Left colon (tissue), 2 donors: ENCODE measurements at regions not wholly inside any gene's neighbourhood (a gene's known extent, or its start where the extent isn't known, plus 50 kb on each side); places are given as distances from the start of the nearest gene placed in this dataset.
"Not testable (repeated sequence)": the region's sequence is repeated elsewhere in the genome, so short reads cannot be mapped to it uniquely, and the experiment has no call there.

Experiments used
- ATAC-seq: fragments of 200-7000 bp; cut with Tn5 transposase; one replicate; pipeline ENCODE4 v1.9.1; 2020; ENCODE audit warnings: mild to moderate bottlenecking, moderate library complexity
- DNase-seq, 2 donors: peaks; one replicate each; pipeline ENCODE4 v3.0.0-alpha.2; 2020
- intact Hi-C, 2 donors: fragments of 100-400 bp; cut with DNase I in 1 of 2; cut with micrococcal nuclease in 1 of 2; formaldehyde crosslinking; loops; one replicate each; pipeline versions ENCODE4 v1.11.2 to v1.14.0; 2022; cut with DNase I, micrococcal nuclease
- donor health status: DM: no; HTN: no; CAD: no.
- donor health status: DM: yes; HTN: yes; CAD: no.

GRCh38 chr12:114852976-114853529, 169.1 kb upstream of the TBX3 start:
- intact Hi-C loops, result no loop called here
- DNase-seq (no peak), ATAC-seq (no peak)

DNA sequence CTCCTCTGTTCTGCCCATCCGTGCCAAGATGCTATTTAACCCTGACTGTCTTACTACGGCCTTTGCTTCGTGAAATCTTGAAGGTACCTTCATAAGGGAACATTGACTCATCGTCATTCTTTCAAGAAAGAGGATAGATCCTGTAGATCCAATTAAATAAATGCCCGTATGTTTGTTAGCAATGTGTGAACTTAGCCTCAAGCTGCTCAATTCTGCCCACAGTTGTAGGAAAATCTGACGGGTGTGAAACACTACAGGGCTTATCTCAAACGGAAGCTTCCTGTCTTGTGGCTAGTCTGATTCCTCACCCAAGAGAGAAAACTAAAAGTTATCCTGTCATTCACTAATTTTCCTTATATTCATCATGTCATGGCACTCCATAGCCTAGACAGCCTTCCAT, 168.0 kb upstream of the TBX3 start:
- DNase-seq (no peak), ATAC-seq (no peak)
- intact Hi-C loops, result no loop called here

GRCh38 chr12:114850661-114851275, 166.8 kb upstream of the TBX3 start:
- ATAC-seq, result no peak
- intact Hi-C loops, result no loop called here
- DNase-seq, result no peak

GRCh38 chr12:114848666-114849065, 164.7 kb upstream of the TBX3 start:
- DNase-seq (no peak), ATAC-seq (no peak)
- intact Hi-C loops, result no loop called here

DNA sequence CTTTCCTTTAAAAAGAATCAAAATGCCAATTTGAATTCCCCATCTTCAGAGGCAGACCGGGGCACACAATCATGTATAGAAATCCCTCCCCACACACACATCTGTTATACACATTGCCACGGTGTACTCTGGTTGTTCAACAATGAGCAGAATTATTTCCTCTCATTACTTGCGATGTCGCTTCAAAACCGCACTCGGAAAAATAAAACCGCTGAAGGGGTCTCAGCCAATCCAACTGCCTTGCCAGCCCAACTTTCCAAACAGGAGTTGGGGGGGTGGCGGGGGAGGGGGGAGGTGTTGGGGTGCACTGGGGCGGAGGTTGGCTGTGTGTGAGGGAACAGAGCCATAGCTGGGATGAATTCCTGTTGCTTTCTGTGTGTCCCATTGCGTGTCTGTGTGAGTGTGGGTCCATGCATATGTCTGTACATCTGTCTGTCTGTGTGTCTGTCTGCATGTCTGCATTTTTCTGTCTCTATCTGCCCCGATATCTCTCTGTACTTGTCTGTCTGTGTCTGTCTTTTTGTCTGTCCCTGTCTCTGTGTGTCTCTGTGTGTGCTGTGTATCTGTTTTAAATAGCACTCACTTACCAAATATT, 163.6 kb upstream of the TBX3 start:
- ATAC-seq, result no peak
- no peak for DNase-seq
- intact Hi-C loops, result no loop called here

GRCh38 chr12:114846771-114847170, 162.8 kb upstream of the TBX3 start:
- intact Hi-C loops, result no loop called here
- DNase-seq, result no peak
- no peak for ATAC-seq

GRCh38 chr12:114841557-114842251, 157.7 kb upstream of the TBX3 start:
- DNase-seq, result no peak
- ATAC-seq, result peak; percentile 33
- intact Hi-C loops, result no loop called here

DNA sequence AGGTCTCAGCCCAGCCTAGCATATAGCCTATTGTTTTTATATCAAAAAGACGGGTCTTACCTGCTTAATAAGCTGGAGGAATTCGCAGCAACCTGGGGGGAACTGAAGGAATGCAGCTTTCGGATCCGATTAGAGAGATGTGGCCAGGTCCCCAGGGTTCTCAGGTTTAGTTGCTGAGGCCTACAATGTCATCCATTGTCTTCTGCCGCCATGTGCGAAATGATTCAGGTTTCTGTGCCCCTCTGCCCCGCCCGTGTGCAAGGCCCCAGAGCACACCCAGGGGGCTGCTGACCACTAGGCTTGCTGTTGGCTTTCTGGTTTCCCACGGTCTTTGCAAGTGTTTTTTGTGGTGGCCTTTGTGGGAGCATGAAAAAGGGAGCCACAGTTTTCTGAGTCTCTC, 154.5 kb upstream of the TBX3 start:
- DNase-seq, result no peak
- ATAC-seq, result no peak
- intact Hi-C loops, result no loop called here

- intact Hi-C loops, result no loop called here
- no peak for ATAC-seq
- no peak for DNase-seq
Measured at GRCh38 chr12:114836609-114837008, 152.6 kb upstream of the TBX3 start.

- intact Hi-C loops, result no loop called here
- DNase-seq (no peak), ATAC-seq (no peak)
Measured at GRCh38 chr12:114835031-114835430, 151.1 kb upstream of the TBX3 start.

- no peak for ATAC-seq
- intact Hi-C loops, result no loop called here
- no peak for DNase-seq
Measured at GRCh38 chr12:114834621-114835020, 150.6 kb upstream of the TBX3 start.

GRCh38 chr12:114829833-114830232, 145.9 kb upstream of the TBX3 start:
- DNase-seq (no peak), ATAC-seq (no peak)
- intact Hi-C loops, result no loop called here

DNA sequence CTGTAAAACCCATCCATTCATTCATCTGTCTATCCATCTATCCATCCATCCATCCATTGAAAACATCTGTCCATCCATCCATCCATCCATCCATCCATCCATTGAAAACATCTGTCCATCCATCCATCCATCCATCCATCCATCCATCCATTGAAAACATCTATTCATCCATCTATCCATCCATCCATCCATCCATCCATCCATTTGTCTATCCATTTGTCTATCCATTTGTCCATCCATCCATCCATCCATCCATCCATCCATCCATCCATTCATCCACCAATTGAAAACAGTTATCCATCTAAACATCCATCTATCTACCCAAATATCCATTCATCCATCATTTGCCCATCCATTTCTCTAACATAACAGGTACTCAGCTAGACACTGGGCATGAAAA, 145.3 kb upstream of the TBX3 start:
- ATAC-seq, result not testable (repeated sequence)

DNA sequence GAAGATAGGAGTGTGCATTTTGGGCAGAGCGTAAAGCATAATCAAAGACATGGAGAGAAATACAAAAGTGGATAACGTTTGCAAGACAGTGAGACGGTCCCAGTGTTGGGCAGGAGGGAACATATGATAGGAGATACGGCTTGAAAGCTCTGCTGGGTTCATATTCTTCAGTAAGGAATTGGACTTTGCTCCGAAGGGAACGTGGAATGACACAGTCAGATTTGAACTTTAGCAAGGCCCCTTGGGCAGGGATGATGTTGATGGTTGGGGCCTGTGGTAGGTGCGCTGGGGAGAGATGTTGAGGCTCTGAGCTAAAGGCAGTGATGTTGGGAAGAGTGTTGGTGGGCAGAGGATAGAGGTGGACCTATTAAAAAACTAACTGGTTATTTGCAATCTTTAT, 143.5 kb upstream of the TBX3 start:
- intact Hi-C loops, result no loop called here
- DNase-seq, result no peak
- ATAC-seq, result no peak

More for the DNA sequence above, 145.3 kb upstream of the TBX3 start:
- intact Hi-C loops, DNase-seq: not testable (repeated sequence)

DNA sequence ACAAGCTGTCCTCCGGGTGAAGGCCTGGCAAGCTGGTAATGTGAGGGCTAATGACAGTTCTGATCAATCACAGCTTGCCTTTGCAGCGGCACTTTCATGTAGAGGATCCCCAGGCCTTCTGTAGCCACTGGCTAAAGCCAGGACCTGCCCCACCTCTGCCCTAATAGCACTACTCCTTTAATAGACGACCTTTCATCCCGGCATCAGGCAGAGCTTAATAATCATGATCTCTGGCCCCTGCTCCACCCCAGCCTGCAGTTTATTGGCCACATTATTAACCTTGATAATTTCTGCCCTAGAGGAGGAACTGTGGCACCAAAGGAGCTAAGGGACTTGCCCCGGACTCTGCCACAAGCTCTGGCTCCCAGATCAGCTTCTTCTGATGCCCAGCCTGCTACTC, 142.3 kb upstream of the TBX3 start:
- DNase-seq, result no peak
- peak; percentile 16 for ATAC-seq
- intact Hi-C loops, result no loop called here

GRCh38 chr12:114823724-114824123, 139.7 kb upstream of the TBX3 start:
- ATAC-seq (no peak), DNase-seq (no peak)
- intact Hi-C loops, result no loop called here

GRCh38 chr12:114821570-114821969, 137.6 kb upstream of the TBX3 start:
- ATAC-seq, result no peak
- intact Hi-C loops, result no loop called here
- DNase-seq, result no peak

DNA sequence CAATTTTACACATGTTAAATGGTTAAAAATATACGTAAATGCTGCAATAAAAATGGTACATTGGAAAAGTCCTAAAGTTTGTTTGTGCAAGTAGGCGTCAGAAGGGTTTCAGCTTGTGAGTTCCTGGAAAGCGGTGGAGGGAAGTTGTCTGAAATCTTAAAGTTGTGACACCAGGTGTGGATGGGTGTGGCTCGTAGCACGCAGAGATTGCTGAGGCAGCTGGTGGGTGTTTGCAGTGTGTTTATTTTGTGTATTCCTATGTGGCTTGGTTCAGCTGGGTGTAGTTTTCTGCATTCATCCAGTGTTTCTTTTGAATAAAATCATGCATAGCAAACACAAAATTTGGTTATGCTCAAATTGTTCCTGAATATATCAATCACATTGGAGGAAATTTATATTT, 136.8 kb upstream of the TBX3 start:
- peak; percentile 35 to 45 for DNase-seq
- intact Hi-C loops, result no loop called here
- ATAC-seq, result peak; percentile 95

GRCh38 chr12:114817571-114818425, 133.8 kb upstream of the TBX3 start:
- intact Hi-C loops, result no loop called here
- no peak for ATAC-seq
- no peak for DNase-seq
